HG03439 (cell line): ENCODE measurements at regions not wholly inside any gene's neighbourhood (a gene's known extent, or its start where the extent isn't known, plus 50 kb on each side); places are given as distances from the start of the nearest gene placed in this dataset.

Experiments used
- ATAC-seq: cut with Tn5 transposase; IDR thresholded peaks from one replicate; pipeline ENCODE4 v1.9.1; 2021; ENCODE audit warnings: mild to moderate bottlenecking, moderate library complexity; ENCODE audit not compliant: unreplicated experiment

GRCh38 chr17:79261355-79262072 lies 186.9 kb downstream of the ENGASE start:
- no peak for ATAC-seq

- ATAC-seq: no peak
Observed at GRCh38 chr17:79258843-79259242, 184.2 kb downstream of the ENGASE start.

GRCh38 chr17:79258041-79258440 lies 183.4 kb downstream of the ENGASE start:
- ATAC-seq: no peak

GRCh38 chr17:79255926-79256585 lies 181.4 kb downstream of the ENGASE start:
- no peak for ATAC-seq

- ATAC-seq: no peak
Observed at GRCh38 chr17:79255456-79255855, 180.8 kb downstream of the ENGASE start.

- no peak for ATAC-seq
Observed at GRCh38 chr17:79255046-79255445, 180.4 kb downstream of the ENGASE start.

- ATAC-seq: no peak
Observed at GRCh38 chr17:79252886-79253285, 178.3 kb downstream of the ENGASE start.

GRCh38 chr17:79251824-79252223 lies 177.2 kb downstream of the ENGASE start:
- no peak for ATAC-seq

GRCh38 chr17:79249929-79250521 lies 175.4 kb downstream of the ENGASE start:
- ATAC-seq: no peak

GRCh38 chr17:79248843-79249493 lies 174.3 kb downstream of the ENGASE start:
- ATAC-seq: no peak

- no peak for ATAC-seq
Observed at GRCh38 chr17:79246225-79247190, 171.9 kb downstream of the ENGASE start.

GRCh38 chr17:79244665-79245064 lies 170.0 kb downstream of the ENGASE start:
- ATAC-seq: no peak

GRCh38 chr17:79243996-79244395 lies 169.4 kb downstream of the ENGASE start:
- ATAC-seq: no peak

GRCh38 chr17:79243603-79243990 lies 169.0 kb downstream of the ENGASE start:
- ATAC-seq: no peak

- ATAC-seq: no peak
Observed at GRCh38 chr17:79242873-79243602, 168.4 kb downstream of the ENGASE start.

GRCh38 chr17:79242393-79242792 lies 167.8 kb downstream of the ENGASE start:
- ATAC-seq: no peak

GRCh38 chr17:79241616-79242015 lies 167.0 kb downstream of the ENGASE start:
- ATAC-seq: no peak

- ATAC-seq: no peak
Observed at GRCh38 chr17:79239205-79239604, 164.6 kb downstream of the ENGASE start.

GRCh38 chr17:79237448-79238053 lies 162.9 kb downstream of the ENGASE start:
- ATAC-seq: no peak
